Ishikawa (cell line): ENCODE measurements at regions not wholly inside any gene's neighbourhood (a gene's known extent, or its start where the extent isn't known, plus 50 kb on each side); places are given as distances from the start of the nearest gene placed in this dataset.

ENCODE experiments used
- CEBPB ChIP-seq: IDR thresholded peaks from 2 replicates; pipeline ENCODE4 v1.6.1; 2012
- CREB1 ChIP-seq: IDR thresholded peaks from 2 replicates; pipeline ENCODE4 v1.6.1; 2012; ENCODE audit warnings: low read depth
- EGR1 ChIP-seq: IDR thresholded peaks from 2 replicates; pipeline ENCODE4 v1.6.1; 2012
- EP300 ChIP-seq: IDR thresholded peaks from 2 replicates; pipeline ENCODE4 v1.6.1; 2012; ENCODE audit warnings: borderline replicate concordance
- FOXM1 ChIP-seq: IDR thresholded peaks from 2 replicates; pipeline ENCODE4 v1.6.1; 2012; ENCODE audit warnings: low read depth, borderline replicate concordance
- NFIC ChIP-seq: IDR thresholded peaks from 2 replicates; pipeline ENCODE4 v1.6.1; 2012
- RAD21 ChIP-seq: IDR thresholded peaks from 2 replicates; pipeline ENCODE4 v1.6.1; 2012; ENCODE audit warnings: low read depth
- TAF1 ChIP-seq: IDR thresholded peaks from 2 replicates; pipeline ENCODE4 v1.6.1; 2012; ENCODE audit warnings: low read depth, mild to moderate bottlenecking
- TCF12 ChIP-seq: IDR thresholded peaks from 2 replicates; pipeline ENCODE4 v1.6.1; 2012; ENCODE audit warnings: low read depth
- TEAD4 ChIP-seq: IDR thresholded peaks from 2 replicates; pipeline ENCODE4 v1.6.1; 2012
- YY1 ChIP-seq: IDR thresholded peaks from 2 replicates; pipeline ENCODE4 v1.6.1; 2012; ENCODE audit warnings: low read depth
- ZBTB7A ChIP-seq: IDR thresholded peaks from 2 replicates; pipeline ENCODE4 v1.6.1; 2012; ENCODE audit warnings: low read depth
- TF ChIP-seq, protein P1 (sequence below): IDR thresholded peaks from 2 replicates; pipeline ENCODE4 v1.6.1; 2012
- TF ChIP-seq, protein P2 (sequence below): IDR thresholded peaks from 2 replicates; pipeline ENCODE4 v1.6.1; 2012; ENCODE audit warnings: low read depth, mild to moderate bottlenecking
- TF ChIP-seq, protein P3 (sequence below): IDR thresholded peaks from 2 replicates; pipeline ENCODE4 v1.6.1; 2012

DNA sequence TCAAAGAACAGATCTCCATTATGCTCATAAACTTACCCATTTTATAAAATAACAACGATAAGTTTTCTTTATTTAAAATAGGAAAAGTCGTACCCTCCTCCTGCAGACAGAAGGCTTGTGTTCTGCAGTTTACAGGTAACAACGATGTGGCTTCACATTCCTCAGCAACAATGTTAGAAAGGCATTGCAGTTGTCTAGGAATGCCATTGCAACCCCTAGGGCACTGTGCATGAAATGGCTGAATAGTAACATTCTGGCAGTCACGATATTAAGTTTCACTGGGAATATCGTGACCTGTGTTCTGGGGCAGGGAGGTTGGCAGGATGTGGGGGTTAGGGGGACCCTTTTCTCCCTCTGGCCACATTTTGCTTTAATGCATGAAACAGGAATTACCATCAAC lies 331.9 kb downstream of the DEPDC1B start:
- TF ChIP-seq CEBPB (no peak), YY1 (no peak), EGR1 (no peak), TAF1 (no peak), NFIC (no peak)
- TF ChIP-seq, protein P1, sequence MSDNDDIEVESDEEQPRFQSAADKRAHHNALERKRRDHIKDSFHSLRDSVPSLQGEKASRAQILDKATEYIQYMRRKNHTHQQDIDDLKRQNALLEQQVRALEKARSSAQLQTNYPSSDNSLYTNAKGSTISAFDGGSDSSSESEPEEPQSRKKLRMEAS, result no peak
- TF ChIP-seq, protein P2, sequence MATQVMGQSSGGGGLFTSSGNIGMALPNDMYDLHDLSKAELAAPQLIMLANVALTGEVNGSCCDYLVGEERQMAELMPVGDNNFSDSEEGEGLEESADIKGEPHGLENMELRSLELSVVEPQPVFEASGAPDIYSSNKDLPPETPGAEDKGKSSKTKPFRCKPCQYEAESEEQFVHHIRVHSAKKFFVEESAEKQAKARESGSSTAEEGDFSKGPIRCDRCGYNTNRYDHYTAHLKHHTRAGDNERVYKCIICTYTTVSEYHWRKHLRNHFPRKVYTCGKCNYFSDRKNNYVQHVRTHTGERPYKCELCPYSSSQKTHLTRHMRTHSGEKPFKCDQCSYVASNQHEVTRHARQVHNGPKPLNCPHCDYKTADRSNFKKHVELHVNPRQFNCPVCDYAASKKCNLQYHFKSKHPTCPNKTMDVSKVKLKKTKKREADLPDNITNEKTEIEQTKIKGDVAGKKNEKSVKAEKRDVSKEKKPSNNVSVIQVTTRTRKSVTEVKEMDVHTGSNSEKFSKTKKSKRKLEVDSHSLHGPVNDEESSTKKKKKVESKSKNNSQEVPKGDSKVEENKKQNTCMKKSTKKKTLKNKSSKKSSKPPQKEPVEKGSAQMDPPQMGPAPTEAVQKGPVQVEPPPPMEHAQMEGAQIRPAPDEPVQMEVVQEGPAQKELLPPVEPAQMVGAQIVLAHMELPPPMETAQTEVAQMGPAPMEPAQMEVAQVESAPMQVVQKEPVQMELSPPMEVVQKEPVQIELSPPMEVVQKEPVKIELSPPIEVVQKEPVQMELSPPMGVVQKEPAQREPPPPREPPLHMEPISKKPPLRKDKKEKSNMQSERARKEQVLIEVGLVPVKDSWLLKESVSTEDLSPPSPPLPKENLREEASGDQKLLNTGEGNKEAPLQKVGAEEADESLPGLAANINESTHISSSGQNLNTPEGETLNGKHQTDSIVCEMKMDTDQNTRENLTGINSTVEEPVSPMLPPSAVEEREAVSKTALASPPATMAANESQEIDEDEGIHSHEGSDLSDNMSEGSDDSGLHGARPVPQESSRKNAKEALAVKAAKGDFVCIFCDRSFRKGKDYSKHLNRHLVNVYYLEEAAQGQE, result no peak

DNA sequence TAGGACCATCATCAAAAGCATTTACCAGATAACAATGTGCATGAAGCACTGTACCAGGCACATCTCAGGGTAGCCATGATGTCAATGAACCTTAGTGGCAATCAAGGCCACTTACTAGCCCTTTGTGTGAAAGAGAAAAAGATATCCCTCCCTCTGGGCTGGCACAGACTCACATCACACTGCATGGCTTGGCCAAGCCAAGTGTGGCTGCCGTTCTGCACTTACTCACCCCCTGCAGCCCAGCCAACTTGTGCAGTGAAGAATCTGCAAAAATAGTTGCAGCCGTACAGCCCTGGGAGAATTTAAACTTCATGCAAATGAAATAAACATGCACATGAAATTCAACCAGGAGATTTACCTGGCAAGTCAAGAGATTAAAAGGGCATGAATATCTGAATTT lies 333.5 kb downstream of the DEPDC1B start:
- no peak for TF ChIP-seq TEAD4

DNA sequence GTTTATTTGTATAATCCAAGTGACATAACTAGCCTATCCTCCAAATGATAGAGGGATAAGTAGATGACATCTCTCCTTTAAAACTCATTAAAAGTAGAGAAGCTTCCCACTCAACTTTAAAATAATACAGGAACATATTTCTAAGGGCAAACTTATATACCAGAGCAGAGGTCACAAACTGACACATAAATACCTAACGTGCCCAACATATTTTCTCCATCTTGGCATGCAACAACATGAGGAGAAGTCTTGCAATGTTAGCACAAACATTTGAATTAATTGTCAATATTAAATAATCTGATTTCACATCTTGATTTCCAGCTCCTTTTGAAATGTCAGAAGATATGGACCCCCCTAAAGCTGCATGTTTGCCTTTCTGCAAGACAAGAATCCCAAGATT lies 335.0 kb downstream of the DEPDC1B start:
- TF ChIP-seq, protein P3, sequence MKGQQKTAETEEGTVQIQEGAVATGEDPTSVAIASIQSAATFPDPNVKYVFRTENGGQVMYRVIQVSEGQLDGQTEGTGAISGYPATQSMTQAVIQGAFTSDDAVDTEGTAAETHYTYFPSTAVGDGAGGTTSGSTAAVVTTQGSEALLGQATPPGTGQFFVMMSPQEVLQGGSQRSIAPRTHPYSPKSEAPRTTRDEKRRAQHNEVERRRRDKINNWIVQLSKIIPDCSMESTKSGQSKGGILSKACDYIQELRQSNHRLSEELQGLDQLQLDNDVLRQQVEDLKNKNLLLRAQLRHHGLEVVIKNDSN, result no peak
- TF ChIP-seq YY1 (no peak), FOXM1 (no peak), CEBPB (no peak), EGR1 (no peak), NFIC (no peak), TCF12 (no peak), ZBTB7A (no peak), CREB1 (no peak), RAD21 (no peak), TEAD4 (no peak), EP300 (no peak), TAF1 (no peak)
- TF ChIP-seq, protein P2, result no peak
- TF ChIP-seq, protein P1, result no peak

DNA sequence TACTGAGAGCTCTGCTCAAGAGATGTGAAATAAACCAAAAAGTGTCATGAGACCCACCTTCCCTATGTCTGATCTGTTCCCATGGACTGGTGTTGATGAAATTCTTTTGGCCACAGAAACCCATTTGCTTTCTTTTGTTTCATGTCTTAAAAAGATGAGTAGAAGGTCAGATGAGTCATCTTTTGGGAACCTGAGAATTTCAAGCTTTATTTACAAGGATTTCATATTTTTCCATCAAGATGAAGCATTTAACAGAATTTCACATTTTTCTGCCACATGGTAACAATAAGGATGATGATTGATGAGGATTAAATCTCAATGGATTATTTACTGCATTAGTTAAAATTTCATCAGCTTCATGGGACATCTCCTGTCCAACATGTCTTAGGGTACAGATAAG lies 337.8 kb downstream of the DEPDC1B start:
- TF ChIP-seq CREB1 (no peak), EP300 (no peak), EGR1 (no peak), TEAD4 (no peak), RAD21 (no peak), TAF1 (no peak), TCF12 (no peak), ZBTB7A (no peak), CEBPB (no peak), FOXM1 (no peak), NFIC (no peak), YY1 (no peak)
- TF ChIP-seq, protein P2, result no peak
- TF ChIP-seq, protein P3, result no peak
- TF ChIP-seq, protein P1, result no peak

DNA sequence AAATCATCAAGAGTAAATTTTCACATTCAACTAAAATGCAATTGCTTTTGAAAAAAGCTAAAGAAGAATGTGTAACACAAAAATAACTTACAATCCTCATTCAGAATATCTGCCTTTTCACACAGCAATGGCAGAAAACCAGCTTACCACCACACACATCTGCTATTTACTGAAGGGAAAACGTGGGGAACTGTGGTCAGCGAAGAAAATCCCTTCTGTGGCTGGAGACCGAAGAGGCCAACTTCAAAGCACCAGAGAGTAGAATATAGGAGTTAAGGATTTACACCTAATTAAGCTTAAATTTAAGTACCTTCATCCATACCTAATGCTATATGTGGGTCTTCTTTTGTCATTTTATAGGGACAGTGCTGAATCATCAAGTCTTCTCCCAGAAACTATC lies 339.6 kb downstream of the DEPDC1B start:
- TF ChIP-seq CREB1 (no peak), CEBPB (no peak), NFIC (no peak), EGR1 (no peak), FOXM1 (no peak)
